Smooth muscle cell (in vitro differentiated cells): ENCODE measurements at regions not wholly inside any gene's neighbourhood (a gene's known extent, or its start where the extent isn't known, plus 50 kb on each side); places are given as distances from the start of the nearest gene placed in this dataset.

Experiments used
- DNase-seq: peaks from one replicate; lab custom pipeline; 2025; ENCODE audit not compliant: unreplicated experiment; lab: John Stamatoyannopoulos, UW
- H2AFZ ChIP-seq: fragments of 200-600 bp; sonication (generic); 2 replicates; pipeline ENCODE4 v1.6.0; 2016; ENCODE audit warnings: antibody characterized with exemption, low read depth, mild to moderate bottlenecking
- H3F3A ChIP-seq: fragments of 200-600 bp; sonication (generic); 2 replicates; pipeline ENCODE4 v1.6.0; 2017; ENCODE audit warnings: antibody characterized with exemption, low read depth
- H3K27ac ChIP-seq: fragments of 200-600 bp; sonication (generic); 2 replicates; pipeline ENCODE4 v1.5.1; 2016; ENCODE audit warnings: low read depth, mild to moderate bottlenecking
- H3K27me3 ChIP-seq: fragments of 200-600 bp; sonication (generic); 2 replicates; pipeline ENCODE4 v1.6.1; 2016; ENCODE audit warnings: low read depth, mild to moderate bottlenecking
- H3K36me3 ChIP-seq: fragments of 200-600 bp; sonication (generic); 2 replicates; pipeline ENCODE4 v1.5.1; 2016; ENCODE audit warnings: low read depth
- H3K4me1 ChIP-seq: fragments of 200-600 bp; sonication (generic); 2 replicates; pipeline ENCODE4 v1.5.1; 2016; ENCODE audit warnings: low read depth
- H3K4me2 ChIP-seq: fragments of 200-600 bp; sonication (generic); 2 replicates; pipeline ENCODE4 v1.6.0; 2016; ENCODE audit warnings: mild to moderate bottlenecking
- H3K4me3 ChIP-seq: fragments of 200-600 bp; sonication (generic); 2 replicates; pipeline ENCODE4 v1.5.1; 2016; ENCODE audit warnings: mild to moderate bottlenecking
- H3K79me2 ChIP-seq: fragments of 200-600 bp; sonication (generic); 2 replicates; pipeline ENCODE4 v1.6.0; 2016; ENCODE audit warnings: low read depth, mild to moderate bottlenecking
- H3K9ac ChIP-seq: fragments of 200-600 bp; sonication (generic); 2 replicates; pipeline ENCODE4 v1.6.0; 2016; ENCODE audit warnings: low read depth
- H3K9me3 ChIP-seq: fragments of 200-600 bp; sonication (generic); replicated peaks from 2 replicates; pipeline ENCODE4 v1.5.1; 2016; ENCODE audit warnings: low read depth
- H4K20me1 ChIP-seq: fragments of 200-600 bp; sonication (generic); 2 replicates; pipeline ENCODE4 v1.6.0; 2016; ENCODE audit warnings: low read depth
- WGBS: methylation state at CpG from one replicate; pipeline ENCODE4 v1.1.7; 2016; ENCODE audit warnings: low lambda C conversion rate; 5-methylcytosine and 5-hydroxymethylcytosine counted together
- TF ChIP-seq, protein P1 (sequence below): fragments of 200-600 bp; sonication (generic); IDR thresholded peaks from 2 replicates; pipeline ENCODE4 v1.5.1; 2017; ENCODE audit warnings: borderline replicate concordance, mild to moderate bottlenecking, antibody characterized with exemption; ENCODE audit not compliant: insufficient read depth, poor library complexity, severe bottlenecking

DNA sequence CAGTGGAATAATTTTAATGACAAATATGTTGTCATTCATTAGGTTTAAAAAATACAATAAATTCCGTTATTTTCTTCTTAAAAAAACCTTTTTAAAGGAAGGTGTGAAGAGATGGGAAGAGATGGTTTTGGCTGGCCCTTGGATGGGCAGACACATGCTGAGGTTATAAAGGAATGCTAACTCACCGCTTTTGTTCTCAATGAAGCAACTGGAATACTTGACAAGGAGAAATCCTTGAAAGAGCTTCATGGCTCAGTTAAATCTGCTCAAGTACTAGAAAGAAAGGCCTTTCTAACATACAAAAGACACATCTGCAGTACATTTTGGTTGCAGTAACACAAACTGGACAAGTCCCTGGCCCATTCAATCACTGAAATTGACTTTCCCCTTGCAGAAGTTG, 158.3 kb upstream of the KCNJ16 start:
- no peaks in the 10 kb centered on the region for H3K9me3 ChIP-seq
- 80% methylated on average over 2 of the region's 2 CpGs for WGBS
- H3K79me2 ChIP-seq: no peaks in the 10 kb centered on the region
- H3F3A ChIP-seq: no peaks in the 10 kb centered on the region
- H3K4me3 ChIP-seq: no peak overlapping the region
- H3K27me3 ChIP-seq: no peaks in the 10 kb centered on the region
- no peak overlapping the region for H3K9ac ChIP-seq
- no peaks in the 10 kb centered on the region for H4K20me1 ChIP-seq
- no peak overlapping the region for H3K27ac ChIP-seq
- no peak overlapping the region for H3K4me2 ChIP-seq
- H2AFZ ChIP-seq: no peak overlapping the region
- no peak for DNase-seq
- TF ChIP-seq, protein P1, sequence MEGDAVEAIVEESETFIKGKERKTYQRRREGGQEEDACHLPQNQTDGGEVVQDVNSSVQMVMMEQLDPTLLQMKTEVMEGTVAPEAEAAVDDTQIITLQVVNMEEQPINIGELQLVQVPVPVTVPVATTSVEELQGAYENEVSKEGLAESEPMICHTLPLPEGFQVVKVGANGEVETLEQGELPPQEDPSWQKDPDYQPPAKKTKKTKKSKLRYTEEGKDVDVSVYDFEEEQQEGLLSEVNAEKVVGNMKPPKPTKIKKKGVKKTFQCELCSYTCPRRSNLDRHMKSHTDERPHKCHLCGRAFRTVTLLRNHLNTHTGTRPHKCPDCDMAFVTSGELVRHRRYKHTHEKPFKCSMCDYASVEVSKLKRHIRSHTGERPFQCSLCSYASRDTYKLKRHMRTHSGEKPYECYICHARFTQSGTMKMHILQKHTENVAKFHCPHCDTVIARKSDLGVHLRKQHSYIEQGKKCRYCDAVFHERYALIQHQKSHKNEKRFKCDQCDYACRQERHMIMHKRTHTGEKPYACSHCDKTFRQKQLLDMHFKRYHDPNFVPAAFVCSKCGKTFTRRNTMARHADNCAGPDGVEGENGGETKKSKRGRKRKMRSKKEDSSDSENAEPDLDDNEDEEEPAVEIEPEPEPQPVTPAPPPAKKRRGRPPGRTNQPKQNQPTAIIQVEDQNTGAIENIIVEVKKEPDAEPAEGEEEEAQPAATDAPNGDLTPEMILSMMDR: no peak
- no peaks in the 10 kb centered on the region for H3K4me1 ChIP-seq
- no peaks in the 10 kb centered on the region for H3K36me3 ChIP-seq

DNA sequence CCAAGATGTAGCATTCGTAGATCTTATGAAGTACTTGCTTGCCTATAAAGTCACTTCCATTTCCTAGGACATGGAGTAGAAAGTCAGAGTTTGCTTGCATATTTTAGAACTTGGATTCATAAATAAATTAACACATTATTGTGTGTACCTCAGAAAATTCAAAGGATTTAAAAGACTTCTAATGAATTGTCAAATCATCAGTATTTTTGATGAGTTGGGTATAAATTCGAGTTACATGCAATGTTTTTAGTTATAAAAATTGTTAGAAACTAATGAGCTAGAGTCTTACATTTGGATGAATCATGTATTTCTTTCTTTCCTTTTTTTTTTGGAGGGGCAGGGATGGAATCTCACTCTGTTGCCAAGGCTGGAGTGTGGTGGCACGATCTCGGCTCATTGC, 156.9 kb upstream of the KCNJ16 start:
- no peak for DNase-seq
- TF ChIP-seq, protein P1: no peak
- no peaks in the 10 kb centered on the region for H3K79me2 ChIP-seq
- H3K9ac ChIP-seq: no peak overlapping the region
- H3K36me3 ChIP-seq: no peaks in the 10 kb centered on the region
- no peaks in the 10 kb centered on the region for H3F3A ChIP-seq
- H3K4me2 ChIP-seq: no peak overlapping the region
- no peaks in the 10 kb centered on the region for H3K4me1 ChIP-seq
- no peak overlapping the region for H2AFZ ChIP-seq
- H3K27ac ChIP-seq: no peak overlapping the region
- no peak overlapping the region for H3K4me3 ChIP-seq
- no peaks in the 10 kb centered on the region for H3K9me3 ChIP-seq
- no peaks in the 10 kb centered on the region for H4K20me1 ChIP-seq
- WGBS: 90% methylated on average over 4 of the region's 4 CpGs
- H3K27me3 ChIP-seq: no peaks in the 10 kb centered on the region

DNA sequence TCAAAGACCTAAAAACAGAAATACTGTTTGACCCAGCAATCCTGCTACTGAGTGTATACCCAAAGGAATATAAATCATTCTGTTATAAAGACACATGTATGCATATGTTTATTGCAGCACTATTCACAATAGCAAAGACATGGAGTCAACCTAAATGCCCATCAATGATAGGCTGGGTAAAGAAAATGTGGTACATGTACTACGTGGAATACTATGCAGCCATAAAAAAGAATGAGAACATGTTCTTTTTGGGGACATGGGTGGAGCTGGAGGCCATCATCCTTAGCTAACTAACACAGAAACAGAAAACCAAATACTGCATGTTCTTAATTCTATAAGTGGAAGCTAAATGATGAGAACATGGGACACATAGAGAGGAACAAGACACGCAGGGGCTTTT, 155.2 kb upstream of the KCNJ16 start:
- TF ChIP-seq, protein P1: no peak
- no peak for DNase-seq
- Histone ChIP-seq H3K36me3 (no peaks in the 10 kb centered on the region), H2AFZ (no peak overlapping the region), H3K27me3 (no peaks in the 10 kb centered on the region), H3K9ac (no peak overlapping the region), H3K9me3 (no peaks in the 10 kb centered on the region), H4K20me1 (no peaks in the 10 kb centered on the region), H3K4me2 (no peak overlapping the region), H3F3A (no peaks in the 10 kb centered on the region), H3K4me1 (no peaks in the 10 kb centered on the region), H3K27ac (no peak overlapping the region), H3K79me2 (no peaks in the 10 kb centered on the region), H3K4me3 (no peak overlapping the region)
- 98% methylated on average over 2 of the region's 2 CpGs for whole genome bisulfite sequencing

DNA sequence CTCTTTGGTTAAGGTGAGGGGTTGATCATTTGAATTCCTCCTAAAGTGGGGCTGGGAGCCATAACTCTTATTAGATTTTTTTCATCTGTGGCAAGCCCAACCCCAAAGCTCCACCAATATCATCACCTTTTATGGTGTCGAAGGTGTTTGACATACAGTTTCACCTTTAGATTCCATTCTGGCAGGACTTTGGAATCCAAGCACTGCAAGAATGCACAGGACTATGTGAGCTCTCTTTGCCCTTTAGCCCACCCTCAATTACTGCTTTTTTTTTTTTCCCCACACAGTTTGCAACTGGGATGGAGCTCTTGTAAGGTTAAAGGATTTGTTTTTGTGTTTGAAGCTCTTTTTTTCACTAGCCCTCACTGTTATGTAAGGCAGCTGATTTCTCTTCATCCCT, 154.0 kb upstream of the KCNJ16 start:
- WGBS: 93% methylated on average over 1 of the region's 1 CpG
- Histone ChIP-seq H3K4me2 (no peak overlapping the region), H3K27ac (no peak overlapping the region), H3K79me2 (no peaks in the 10 kb centered on the region), H3F3A (no peaks in the 10 kb centered on the region), H2AFZ (no peak overlapping the region), H4K20me1 (no peaks in the 10 kb centered on the region), H3K9me3 (no peaks in the 10 kb centered on the region), H3K9ac (no peak overlapping the region), H3K27me3 (no peaks in the 10 kb centered on the region), H3K36me3 (no peaks in the 10 kb centered on the region), H3K4me3 (no peak overlapping the region), H3K4me1 (no peaks in the 10 kb centered on the region)
- TF ChIP-seq, protein P1: no peak
- DNase-seq: no peak
